HEK293T (cell line): ENCODE measurements at regions not wholly inside any gene's neighbourhood (a gene's known extent, or its start where the extent isn't known, plus 50 kb on each side); places are given as distances from the start of the nearest gene placed in this dataset.

ENCODE experiments used
- CTCF ChIA-PET: fragments of 350-600 bp; formaldehyde crosslinking; extraction: SDS; loops from one replicate; lab custom pipeline; 2021; ENCODE audit warnings: antibody characterized with exemption, inconsistent platforms; lab: Yijun Ruan, JAX
- POLR2A ChIA-PET: fragments of 350-600 bp; formaldehyde crosslinking; extraction: SDS; loops from one replicate; lab custom pipeline; 2020; ENCODE audit warnings: antibody characterized with exemption, inconsistent platforms; lab: Yijun Ruan, JAX
- DNase-seq: peaks from one replicate; pipeline ENCODE4 v3.0.0; 2012; ENCODE audit warnings: mixed read lengths; ENCODE audit errors: extremely low spot score
- ARNT ChIP-seq: fragments of 450-650 bp; IDR thresholded peaks from 2 replicates; pipeline ENCODE4 v1.6.1; 2017; ENCODE audit warnings: mild to moderate bottlenecking
- BHLHE40 ChIP-seq: fragments of 450-650 bp; IDR thresholded peaks from 2 replicates; pipeline ENCODE4 v1.6.1; 2016; ENCODE audit warnings: mild to moderate bottlenecking, moderate library complexity, borderline replicate concordance
- CTBP1 ChIP-seq: fragments of 450-650 bp; IDR thresholded peaks from 2 replicates; pipeline ENCODE4 v1.6.1; 2016; ENCODE audit warnings: borderline replicate concordance
- ELF4 ChIP-seq: fragments of 450-650 bp; IDR thresholded peaks from 2 replicates; pipeline ENCODE4 v1.6.1; 2017; ENCODE audit warnings: antibody characterized with exemption
- FOXA1 ChIP-seq: fragments of 450-650 bp; IDR thresholded peaks from 2 replicates; pipeline ENCODE4 v1.6.1; 2016; ENCODE audit warnings: mild to moderate bottlenecking
- FOXK2 ChIP-seq: fragments of 450-650 bp; IDR thresholded peaks from 2 replicates; pipeline ENCODE4 v1.6.1; 2016; ENCODE audit warnings: mild to moderate bottlenecking
- FOXM1 ChIP-seq: fragments of 450-650 bp; IDR thresholded peaks from 2 replicates; pipeline ENCODE4 v1.6.1; 2017; ENCODE audit warnings: mild to moderate bottlenecking, borderline replicate concordance
- HDGF ChIP-seq: fragments of 450-650 bp; IDR thresholded peaks from 2 replicates; pipeline ENCODE4 v1.6.1; 2017; ENCODE audit warnings: antibody characterized with exemption, borderline replicate concordance
- L3MBTL2 ChIP-seq: fragments of 450-650 bp; conservative IDR thresholded peaks from 2 replicates; pipeline ENCODE4 v1.6.1; 2016; ENCODE audit warnings: mild to moderate bottlenecking
- LEF1 ChIP-seq: fragments of 450-650 bp; IDR thresholded peaks from 2 replicates; pipeline ENCODE4 v1.6.1; 2017; ENCODE audit warnings: mild to moderate bottlenecking, borderline replicate concordance
- NFRKB ChIP-seq: fragments of 450-650 bp; IDR thresholded peaks from 2 replicates; pipeline ENCODE4 v1.6.1; 2016; ENCODE audit warnings: mild to moderate bottlenecking, moderate library complexity
- SP1 ChIP-seq: fragments of 450-650 bp; IDR thresholded peaks from 2 replicates; pipeline ENCODE4 v1.6.1; 2017
- SUZ12 ChIP-seq: fragments of 450-650 bp; IDR thresholded peaks from 2 replicates; pipeline ENCODE4 v1.6.1; 2016; ENCODE audit warnings: mild to moderate bottlenecking
- TARDBP ChIP-seq: fragments of 450-650 bp; IDR thresholded peaks from 2 replicates; pipeline ENCODE4 v1.6.1; 2016
- ZNF384 ChIP-seq: fragments of 450-650 bp; IDR thresholded peaks from 2 replicates; pipeline ENCODE4 v1.6.1; 2016
- TF ChIP-seq, protein P1 (sequence below): fragments of 450-650 bp; IDR thresholded peaks from 2 replicates; pipeline ENCODE4 v1.6.1; 2016

DNA sequence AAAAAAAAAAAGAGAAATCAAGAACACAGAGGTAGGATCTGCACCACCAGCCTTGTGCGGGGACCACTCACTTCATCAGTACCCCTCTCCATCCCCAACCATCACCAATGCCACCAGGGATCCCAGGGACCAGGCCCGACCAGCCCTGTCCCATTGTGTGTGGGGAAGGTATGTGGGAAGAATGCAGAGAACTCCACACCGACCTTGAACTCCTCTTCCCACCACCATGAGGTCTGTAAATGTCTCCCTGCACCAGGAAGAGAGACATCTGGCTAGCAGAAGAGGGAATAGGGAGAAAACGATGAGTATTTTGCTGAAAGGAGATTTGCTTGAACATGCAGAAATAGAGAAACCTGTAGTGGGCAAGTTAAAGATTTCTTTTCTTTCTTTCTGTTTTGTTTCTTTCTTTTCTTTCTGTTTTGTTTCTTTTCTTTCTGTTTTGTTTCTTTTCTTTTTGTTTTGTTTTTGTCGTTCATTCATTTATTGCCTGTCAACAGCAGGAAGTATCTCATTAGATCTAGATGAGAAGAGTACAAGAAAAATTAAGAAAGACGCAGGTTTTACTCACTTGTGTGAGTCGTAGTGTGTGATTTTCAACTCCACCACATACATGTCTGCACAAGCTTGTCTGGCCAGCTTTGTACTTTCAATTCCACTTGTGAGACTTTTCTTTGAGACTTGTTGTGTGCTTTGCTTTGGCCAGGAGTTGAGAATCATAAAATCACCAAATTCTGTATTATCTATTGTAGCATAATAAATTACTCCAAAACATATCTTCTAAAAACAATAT is 179.8 kb upstream of the HAAO start:
- DNase-seq, result no peak
- POLR2A ChIA-PET, result no interaction called here
- TF ChIP-seq BHLHE40 (no peak), LEF1 (no peak), L3MBTL2 (no peak), ZNF384 (no peak), CTBP1 (no peak), FOXM1 (no peak), SUZ12 (no peak), FOXA1 (no peak), FOXK2 (no peak), ARNT (no peak)
- TF ChIP-seq, protein P1, sequence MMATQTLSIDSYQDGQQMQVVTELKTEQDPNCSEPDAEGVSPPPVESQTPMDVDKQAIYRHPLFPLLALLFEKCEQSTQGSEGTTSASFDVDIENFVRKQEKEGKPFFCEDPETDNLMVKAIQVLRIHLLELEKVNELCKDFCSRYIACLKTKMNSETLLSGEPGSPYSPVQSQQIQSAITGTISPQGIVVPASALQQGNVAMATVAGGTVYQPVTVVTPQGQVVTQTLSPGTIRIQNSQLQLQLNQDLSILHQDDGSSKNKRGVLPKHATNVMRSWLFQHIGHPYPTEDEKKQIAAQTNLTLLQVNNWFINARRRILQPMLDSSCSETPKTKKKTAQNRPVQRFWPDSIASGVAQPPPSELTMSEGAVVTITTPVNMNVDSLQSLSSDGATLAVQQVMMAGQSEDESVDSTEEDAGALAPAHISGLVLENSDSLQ, result no peak
- CTCF ChIA-PET, result interaction anchor here (0.7 kb wide), 1 partner anchor 145 kb away, joined by 4 read pairs; no protein-coding TSS in a partner anchor

DNA sequence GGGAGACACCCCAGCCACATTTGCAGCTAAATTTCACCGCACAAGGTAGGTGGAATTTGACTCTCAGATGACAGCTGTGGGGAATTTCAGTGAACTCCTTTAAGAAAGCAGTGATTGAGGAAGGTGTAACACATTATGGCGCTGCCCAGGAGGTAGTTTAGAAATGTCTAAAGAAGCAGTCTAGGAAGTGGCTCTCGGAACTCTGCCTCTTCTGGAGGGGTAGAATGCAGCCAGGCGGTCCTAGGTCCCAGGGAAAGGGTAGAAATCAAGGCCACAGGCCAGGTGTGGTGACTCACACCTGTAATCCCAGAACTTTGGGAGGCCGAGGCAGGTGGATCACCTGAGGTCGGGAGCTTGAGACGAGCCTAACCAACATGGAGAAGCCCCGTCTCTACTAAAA is 179.0 kb upstream of the HAAO start:
- CTCF ChIA-PET, result interaction anchor here (0.7 kb wide), 1 partner anchor 146 kb away, joined by 4 read pairs; no protein-coding TSS in a partner anchor
- DNase-seq, result no peak
- TF ChIP-seq LEF1, result no peak
- no peak for TF ChIP-seq FOXA1
- TF ChIP-seq CTBP1, result no peak
- TF ChIP-seq TARDBP, result no peak
- no peak for TF ChIP-seq SUZ12
- no peak for TF ChIP-seq NFRKB
- no peak for TF ChIP-seq ZNF384
- no peak for TF ChIP-seq ARNT
- TF ChIP-seq BHLHE40, result no peak
- POLR2A ChIA-PET, result no interaction called here

DNA sequence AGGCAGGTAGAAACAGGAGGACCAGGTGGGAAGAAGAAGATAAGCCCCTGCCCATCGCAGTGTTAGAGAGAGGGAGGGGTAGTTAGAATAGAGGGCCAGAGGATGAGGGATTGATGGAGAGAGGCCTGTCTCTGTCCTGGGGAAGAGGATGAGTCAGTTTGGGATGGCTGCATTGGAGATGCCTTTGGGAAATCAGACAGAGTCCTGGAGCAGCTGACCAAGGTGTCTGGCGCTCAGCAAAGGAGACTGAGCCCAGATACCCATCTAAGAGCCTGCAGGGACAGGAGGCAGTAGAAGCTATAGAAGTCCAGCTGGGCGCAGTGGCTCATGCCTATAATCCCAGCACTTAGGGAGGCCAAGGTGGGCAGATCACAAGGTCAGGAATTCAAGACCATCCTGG is 177.8 kb upstream of the HAAO start:
- TF ChIP-seq SP1 (no peak), ZNF384 (no peak), FOXA1 (no peak), ELF4 (no peak), L3MBTL2 (no peak), LEF1 (no peak), CTBP1 (no peak), SUZ12 (no peak), TARDBP (no peak), NFRKB (no peak), FOXM1 (no peak), HDGF (no peak), BHLHE40 (no peak)
- TF ChIP-seq, protein P1, result no peak
- DNase-seq, result no peak
- CTCF ChIA-PET, result no interaction called here
- POLR2A ChIA-PET, result no interaction called here

DNA sequence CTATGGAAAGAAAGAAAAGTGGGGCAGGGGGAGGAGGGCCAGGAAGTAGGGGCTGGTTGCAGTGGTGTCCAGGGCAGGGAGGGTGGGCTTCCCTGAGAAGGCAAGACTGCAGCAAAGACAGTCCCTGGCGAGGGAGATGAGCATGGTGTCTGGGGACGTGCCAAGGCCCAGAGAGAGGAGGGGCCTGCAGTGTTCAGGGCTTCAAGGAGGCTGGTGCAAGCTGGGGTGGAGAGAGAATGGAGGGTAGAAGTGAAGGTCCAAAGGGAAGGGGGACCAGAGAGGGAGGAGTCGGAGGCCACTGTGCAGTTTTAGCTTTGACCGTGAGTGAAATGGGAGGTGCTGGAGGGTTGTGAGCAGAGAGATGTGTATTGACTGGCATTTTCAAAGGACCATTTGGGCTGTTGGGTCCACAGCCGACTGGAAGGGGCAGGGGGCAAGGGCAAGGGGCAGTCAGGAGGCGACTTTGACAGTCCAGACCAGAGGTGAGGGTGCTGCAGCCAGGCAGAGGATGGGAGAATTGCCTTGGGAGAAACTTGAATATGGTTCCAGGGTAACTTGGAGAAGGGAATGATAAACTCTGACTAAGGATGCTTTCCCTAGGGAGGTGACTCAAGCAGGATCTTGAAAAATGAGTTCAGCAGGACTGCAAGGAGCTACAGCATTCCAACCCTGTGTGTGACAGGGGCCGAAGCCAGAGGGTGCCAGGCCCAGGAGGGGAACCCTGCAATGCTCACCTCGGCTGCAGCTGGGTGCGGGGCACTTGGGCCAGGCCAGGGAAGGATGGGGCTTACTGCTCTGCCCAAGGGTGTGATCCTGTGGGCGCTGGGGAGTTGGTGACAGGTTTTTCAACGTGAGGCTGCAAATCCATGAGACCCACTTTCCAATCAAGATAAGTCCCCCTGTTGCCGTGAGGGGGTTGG is 177.1 kb upstream of the HAAO start:
- ChIA-PET POLR2A (no interaction called here), CTCF (no interaction called here)
- DNase-seq, result no peak
- TF ChIP-seq LEF1, result no peak
- no peak for TF ChIP-seq BHLHE40
- TF ChIP-seq TARDBP, result no peak
- no peak for TF ChIP-seq ELF4
- TF ChIP-seq SP1, result no peak
- no peak for TF ChIP-seq L3MBTL2
- TF ChIP-seq CTBP1, result no peak

DNA sequence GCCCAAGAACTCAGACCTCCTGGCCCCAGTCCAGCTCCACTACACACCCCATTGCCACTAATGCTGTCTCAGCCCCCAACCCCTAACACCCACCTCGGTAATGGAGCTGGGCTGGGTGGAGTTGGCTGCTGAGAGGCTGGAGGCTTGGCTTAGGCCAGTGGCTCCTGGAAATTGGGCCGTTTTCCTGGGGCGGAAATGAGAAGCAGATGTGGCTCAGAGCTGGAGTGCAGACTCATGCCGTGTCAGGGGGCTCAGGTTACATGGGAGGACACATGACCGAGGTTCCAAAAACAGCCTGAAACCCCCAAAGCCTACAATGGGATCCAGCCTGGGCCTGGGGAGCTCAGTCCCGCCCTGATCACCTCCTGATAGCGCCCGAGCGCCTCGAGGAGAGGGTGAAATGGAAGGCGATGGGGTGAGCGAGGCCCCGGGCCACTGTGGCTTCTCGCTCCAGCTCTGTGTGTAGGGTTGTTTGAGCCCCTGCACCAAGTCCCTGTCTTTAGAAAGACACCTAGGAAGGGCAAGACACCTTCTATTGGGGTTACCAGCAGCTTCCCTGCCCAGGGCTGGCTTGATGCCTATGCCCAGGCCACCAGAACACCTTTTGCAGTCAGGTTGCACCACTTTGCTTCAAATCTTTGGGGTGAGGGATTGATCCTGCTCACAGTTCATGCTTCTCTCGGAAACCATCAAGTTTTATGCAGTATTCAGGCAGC is 175.7 kb upstream of the HAAO start:
- no peak for DNase-seq
- TF ChIP-seq ELF4, result no peak
- no peak for TF ChIP-seq CTBP1
- no peak for TF ChIP-seq FOXM1
- TF ChIP-seq FOXK2, result no peak
- no peak for TF ChIP-seq FOXA1
- TF ChIP-seq SP1, result no peak
- no peak for TF ChIP-seq SUZ12
- TF ChIP-seq HDGF, result no peak
- TF ChIP-seq LEF1, result no peak
- TF ChIP-seq BHLHE40, result no peak
- no peak for TF ChIP-seq NFRKB
- TF ChIP-seq TARDBP, result no peak
- no peak for TF ChIP-seq L3MBTL2
- TF ChIP-seq, protein P1, result no peak
- no peak for TF ChIP-seq ARNT
- POLR2A ChIA-PET, result no interaction called here
- CTCF ChIA-PET, result no interaction called here
